Testis (tissue), 2 donors: ENCODE measurements at regions not wholly inside any gene's neighbourhood (a gene's known extent, or its start where the extent isn't known, plus 50 kb on each side); places are given as distances from the start of the nearest gene placed in this dataset.

Experiments used
- CTCF ChIP-seq, 3 experiments: fragments of 450-650 bp in 2 of 3; fragments of 200-600 bp in 1 of 3; sonication (generic) in 1 of 3; IDR thresholded peaks; one replicate each; pipeline ENCODE4 v1.5.1; 2016 to 2019; ENCODE audit warnings: antibody characterized with exemption in 3 of 3, mild to moderate bottlenecking in 2 of 3, moderate library complexity in 1 of 3
- POLR2A ChIP-seq: fragments of 450-650 bp; IDR thresholded peaks from one replicate; pipeline ENCODE4 v1.6.1; 2017; ENCODE audit warnings: antibody characterized with exemption, mild to moderate bottlenecking, moderate library complexity

- TF ChIP-seq CTCF (IDR thresholded peaks at IDR 0.05) (no peak), POLR2A (no peak)
Measured at GRCh38 chr2:39851651-39852110, 72.6 kb upstream of the THUMPD2 start.
